BJ (cell line): ENCODE measurements at regions not wholly inside any gene's neighbourhood (a gene's known extent, or its start where the extent isn't known, plus 50 kb on each side); places are given as distances from the start of the nearest gene placed in this dataset.
A peak's percentile ranks its signal among the peaks of the same experiment; 100 is the strongest.

ENCODE experiments used
- CTCF ChIA-PET: fragments of 350-600 bp; formaldehyde crosslinking; extraction: SDS; loops from one replicate; lab custom pipeline; 2021; ENCODE audit warnings: antibody characterized with exemption, inconsistent platforms; lab: Yijun Ruan, JAX
- POLR2A ChIA-PET: fragments of 300-600 bp; sonication (Branson Sonifier 250); formaldehyde crosslinking; extraction: SDS; loops from one replicate; lab custom pipeline; 2021; ENCODE audit warnings: antibody characterized with exemption; lab: Charles Lee
- DNase-seq: peaks from one replicate; pipeline ENCODE4 v3.0.0-alpha.2; 2011; ENCODE audit warnings: low read depth
- H3K27me3 ChIP-seq: 2 replicates; pipeline ENCODE4 v1.6.0; 2011; ENCODE audit warnings: low read length; ENCODE audit not compliant: control insufficient read depth, insufficient read depth
- H3K36me3 ChIP-seq: 2 replicates; pipeline ENCODE4 v1.5.1; 2011; ENCODE audit warnings: low read length; ENCODE audit not compliant: control insufficient read depth, insufficient read depth
- H3K4me3 ChIP-seq: 2 replicates; pipeline ENCODE4 v1.5.1; 2011; ENCODE audit warnings: low read depth, mild to moderate bottlenecking, control low read depth, low read length
- TF ChIP-seq, protein P1 (sequence below): IDR thresholded peaks from 2 replicates; pipeline ENCODE4 v1.5.1; 2011; ENCODE audit warnings: low read depth, mild to moderate bottlenecking, control low read depth, inconsistent platforms, low read length, moderate library complexity; ENCODE audit not compliant: insufficient read depth

- CTCF ChIA-PET, result interaction anchor here (0.6 kb wide), 1 partner anchor 1218 kb away, joined by 3 read pairs; no protein-coding TSS in a partner anchor
- H3K4me3 ChIP-seq, result no peak overlapping the region
These were observed 115.0 kb upstream of the CCDC85A start for GRCh38 chr2:56068746-56069145.

GRCh38 chr2:56077359-56077915 lies 106.4 kb upstream of the CCDC85A start:
- CTCF ChIA-PET, result interaction anchor here (0.5 to 1.7 kb wide), 6 partner anchors 9 to 1040 kb away, joined by 3 to 6 read pairs (median 3); no protein-coding TSS in a partner anchor
- TF ChIP-seq, protein P1, sequence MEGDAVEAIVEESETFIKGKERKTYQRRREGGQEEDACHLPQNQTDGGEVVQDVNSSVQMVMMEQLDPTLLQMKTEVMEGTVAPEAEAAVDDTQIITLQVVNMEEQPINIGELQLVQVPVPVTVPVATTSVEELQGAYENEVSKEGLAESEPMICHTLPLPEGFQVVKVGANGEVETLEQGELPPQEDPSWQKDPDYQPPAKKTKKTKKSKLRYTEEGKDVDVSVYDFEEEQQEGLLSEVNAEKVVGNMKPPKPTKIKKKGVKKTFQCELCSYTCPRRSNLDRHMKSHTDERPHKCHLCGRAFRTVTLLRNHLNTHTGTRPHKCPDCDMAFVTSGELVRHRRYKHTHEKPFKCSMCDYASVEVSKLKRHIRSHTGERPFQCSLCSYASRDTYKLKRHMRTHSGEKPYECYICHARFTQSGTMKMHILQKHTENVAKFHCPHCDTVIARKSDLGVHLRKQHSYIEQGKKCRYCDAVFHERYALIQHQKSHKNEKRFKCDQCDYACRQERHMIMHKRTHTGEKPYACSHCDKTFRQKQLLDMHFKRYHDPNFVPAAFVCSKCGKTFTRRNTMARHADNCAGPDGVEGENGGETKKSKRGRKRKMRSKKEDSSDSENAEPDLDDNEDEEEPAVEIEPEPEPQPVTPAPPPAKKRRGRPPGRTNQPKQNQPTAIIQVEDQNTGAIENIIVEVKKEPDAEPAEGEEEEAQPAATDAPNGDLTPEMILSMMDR, result peak; percentile 49
- no peak for DNase-seq
- Histone ChIP-seq H3K4me3 (no peak overlapping the region), H3K27me3 (0 out of 2 replicates have a peak, but pooled peaks cover 2% of the 10 kb centered on the region), H3K36me3 (no peaks in the 10 kb centered on the region)
- POLR2A ChIA-PET, result no interaction called here

More at GRCh38 chr2:56068746-56069145, 115.0 kb upstream of the CCDC85A start:
- POLR2A ChIA-PET, result no interaction called here
- Histone ChIP-seq H3K27me3 (peaks cover 6% of the 10 kb centered on the region), H3K36me3 (no peaks in the 10 kb centered on the region)
- TF ChIP-seq, protein P1, result no peak
- no peak for DNase-seq

GRCh38 chr2:56082665-56083064 lies 101.1 kb upstream of the CCDC85A start:
- DNase-seq, result no peak
- POLR2A ChIA-PET, result no interaction called here
- CTCF ChIA-PET, result no interaction called here
- Histone ChIP-seq H3K4me3 (no peak overlapping the region), H3K27me3 (no peaks in the 10 kb centered on the region; the same call in 1 of the 2 replicates), H3K36me3 (no peaks in the 10 kb centered on the region)
- TF ChIP-seq, protein P1, result no peak

DNA sequence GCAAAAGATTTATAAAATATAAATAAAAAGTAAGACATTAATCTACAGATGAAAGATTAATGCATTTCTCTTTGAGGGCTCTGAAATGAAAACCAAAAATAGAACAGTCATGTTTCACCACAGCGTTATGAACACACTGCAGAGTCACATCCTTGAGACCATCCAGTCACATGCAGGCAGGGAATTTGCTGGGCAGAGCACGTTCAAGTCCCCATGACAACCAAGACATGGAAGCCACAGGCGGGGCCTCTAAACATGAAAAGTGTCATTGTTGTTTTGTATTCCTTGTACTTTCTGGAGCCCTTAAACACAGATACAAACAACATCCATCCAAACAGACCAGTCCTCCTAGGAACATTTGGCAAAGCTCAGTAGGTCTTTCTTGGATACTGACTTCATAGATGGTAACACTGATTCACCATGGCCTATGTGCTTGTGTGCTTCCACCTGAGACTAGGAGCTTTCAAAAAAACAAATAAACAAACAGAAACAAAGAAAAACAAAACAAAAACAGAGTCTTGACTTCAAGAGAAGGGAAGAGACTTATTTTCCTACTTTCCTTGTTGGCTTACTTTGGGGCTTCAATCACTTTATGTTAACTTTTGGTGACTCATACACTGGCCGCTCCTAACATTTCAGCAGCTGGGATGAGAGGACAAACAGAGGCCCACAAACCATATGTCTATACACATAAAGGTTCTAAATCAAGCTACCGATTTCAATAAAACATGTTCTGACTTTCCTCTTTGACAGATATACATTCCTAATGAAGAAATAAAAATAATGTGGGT lies 99.5 kb upstream of the CCDC85A start:
- TF ChIP-seq, protein P1, result no peak
- Histone ChIP-seq H3K4me3 (no peak overlapping the region), H3K27me3 (no peaks in the 10 kb centered on the region; the same call in 1 of the 2 replicates), H3K36me3 (no peaks in the 10 kb centered on the region)
- CTCF ChIA-PET, result interaction anchor here (0.8 to 1.1 kb wide), 2 partner anchors 18 to 46 kb away, joined by 3 read pairs; no protein-coding TSS in a partner anchor
- no peak for DNase-seq
- POLR2A ChIA-PET, result no interaction called here

- ChIA-PET POLR2A (no interaction called here), CTCF (interaction anchor here (1.0 to 1.4 kb wide), 2 partner anchors 9 to 30 kb away, joined by 3 to 6 read pairs; no protein-coding TSS in a partner anchor)
- Histone ChIP-seq H3K27me3 (no peaks in the 10 kb centered on the region; the same call in 1 of the 2 replicates), H3K36me3 (no peaks in the 10 kb centered on the region), H3K4me3 (no peak overlapping the region)
- TF ChIP-seq, protein P1, result no peak
- DNase-seq, result no peak
These were observed 97.5 kb upstream of the CCDC85A start for GRCh38 chr2:56086336-56086735.
